Limb (tissue), 2 donors: ENCODE measurements at regions not wholly inside any gene's neighbourhood (a gene's known extent, or its start where the extent isn't known, plus 50 kb on each side); places are given as distances from the start of the nearest gene placed in this dataset.
A peak's percentile ranks its signal among the peaks of the same experiment; 100 is the strongest.

Experiments
- DNase-seq, 2 donors: peaks; one replicate each; pipeline ENCODE4 v3.0.0-alpha.2; 2016; ENCODE audit errors: extremely low spot score in 2 of 2

DNA sequence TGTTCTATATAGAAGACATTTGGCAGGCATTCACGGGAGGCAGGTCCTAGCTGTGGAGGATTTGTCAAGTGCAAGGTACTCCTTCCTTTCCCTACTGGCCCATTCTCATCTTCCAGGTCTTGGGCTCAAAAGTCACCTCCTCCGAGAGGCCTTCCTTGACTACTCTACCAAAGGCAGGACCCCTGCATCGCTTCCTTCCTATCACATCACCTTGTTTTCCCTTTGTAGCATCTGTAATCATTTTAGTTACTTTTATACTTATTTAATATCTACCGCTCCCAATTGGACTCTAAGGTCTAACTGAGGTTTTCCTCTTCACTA, 296.8 kb upstream of the KAZN start:
- DNase-seq = no peak

DNA sequence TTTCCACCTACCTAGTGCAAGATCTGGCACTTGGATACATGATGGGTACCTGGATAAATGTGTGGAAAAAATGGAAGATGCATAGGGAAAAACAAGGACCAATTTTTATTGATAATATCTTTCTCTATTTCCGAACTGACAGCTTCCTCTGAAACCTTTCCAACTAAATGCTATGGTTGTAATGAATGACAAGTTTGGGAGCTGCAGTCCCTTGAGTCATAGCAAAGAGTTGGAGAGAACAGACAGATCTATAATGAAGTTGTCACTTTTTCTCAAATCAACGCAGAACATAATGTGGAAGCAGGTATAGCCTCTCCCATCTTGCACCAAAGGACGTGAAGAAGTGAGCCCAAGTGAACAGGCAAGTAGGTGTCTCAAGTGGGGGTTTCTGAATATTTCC, 296.5 kb upstream of the KAZN start:
- no peak for DNase-seq

DNA sequence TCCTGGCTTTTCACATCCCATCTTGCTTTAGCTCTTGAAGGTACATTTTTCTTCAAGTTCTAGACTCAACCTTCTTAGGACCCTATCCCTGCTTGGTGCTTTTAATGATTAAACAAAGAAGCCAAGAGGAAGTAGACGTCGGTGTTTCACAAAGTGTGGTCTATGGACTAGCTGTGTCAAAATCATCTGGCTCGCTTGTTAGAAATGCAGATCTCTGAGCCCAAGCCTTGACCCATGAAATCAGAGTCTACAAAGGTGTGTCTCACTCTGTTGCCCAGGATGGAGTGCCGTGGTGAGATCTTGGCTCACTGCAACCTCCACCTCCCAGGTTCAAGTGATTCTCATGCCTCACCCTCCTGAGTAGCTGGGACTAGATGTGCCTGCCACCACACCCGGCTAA, 295.5 kb upstream of the KAZN start:
- no peak for DNase-seq

DNA sequence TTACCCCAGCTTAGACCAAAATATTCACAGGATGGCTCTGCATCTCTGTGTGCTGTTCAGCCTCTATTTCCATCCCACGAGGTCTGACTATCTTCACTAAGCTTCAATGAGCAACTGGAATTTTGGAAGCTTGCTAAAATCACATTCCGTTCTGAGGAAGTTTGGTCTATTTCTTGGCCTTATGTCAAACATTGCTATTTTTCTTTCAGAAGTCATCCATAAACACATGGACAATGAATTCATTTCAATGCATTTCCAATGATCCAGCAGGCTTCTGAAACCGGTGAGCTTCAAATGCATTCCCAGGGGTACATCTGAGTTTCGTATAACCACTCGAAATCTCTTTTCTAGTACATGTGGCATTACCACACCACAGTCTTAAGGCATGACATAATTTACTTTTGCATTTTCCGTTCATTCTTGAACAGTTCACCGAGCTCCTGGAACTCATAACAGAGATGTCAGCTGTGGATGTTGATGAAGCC, 294.1 kb upstream of the KAZN start:
- DNase-seq = peak in 1 of 2 donors; percentile 86

DNA sequence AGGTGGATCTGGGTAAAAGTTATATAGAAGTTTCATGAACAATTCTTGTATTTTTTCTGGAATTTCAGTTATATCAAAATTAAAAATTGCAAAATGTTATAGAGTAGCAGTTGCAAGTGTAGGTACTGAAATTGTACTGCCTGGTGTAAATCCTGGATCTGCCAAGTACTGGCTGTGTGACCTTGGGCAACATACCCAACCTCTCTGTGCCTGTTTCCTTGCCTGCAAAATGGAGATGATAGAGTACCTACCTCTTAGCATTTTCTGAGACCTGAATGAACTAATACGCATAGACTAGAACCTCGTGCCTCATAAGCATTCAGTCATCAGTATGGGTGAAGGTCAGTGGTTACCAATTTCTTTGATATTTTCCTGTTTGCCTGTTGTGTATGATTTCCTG, 290.0 kb upstream of the KAZN start:
- no peak for DNase-seq

DNA sequence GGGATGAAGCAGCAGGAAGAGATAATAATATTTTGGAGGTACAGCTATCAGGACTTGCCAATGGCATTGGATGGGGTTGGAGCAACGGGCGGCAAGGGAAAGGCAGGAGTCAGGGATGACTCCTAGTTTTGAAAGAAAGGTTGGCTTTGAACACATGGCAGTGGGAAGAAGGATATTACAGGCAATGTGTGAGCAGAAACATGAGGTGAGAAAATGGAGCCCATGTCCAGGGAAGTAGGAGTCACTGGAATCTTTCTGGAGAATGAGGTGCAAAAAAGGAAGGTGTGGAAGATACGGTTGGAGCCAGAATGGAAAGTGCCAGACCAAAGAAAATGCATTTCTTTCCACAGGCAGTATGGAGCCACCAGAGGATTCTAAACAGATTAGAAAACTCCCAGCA, 288.5 kb upstream of the KAZN start:
- DNase-seq = no peak

DNA sequence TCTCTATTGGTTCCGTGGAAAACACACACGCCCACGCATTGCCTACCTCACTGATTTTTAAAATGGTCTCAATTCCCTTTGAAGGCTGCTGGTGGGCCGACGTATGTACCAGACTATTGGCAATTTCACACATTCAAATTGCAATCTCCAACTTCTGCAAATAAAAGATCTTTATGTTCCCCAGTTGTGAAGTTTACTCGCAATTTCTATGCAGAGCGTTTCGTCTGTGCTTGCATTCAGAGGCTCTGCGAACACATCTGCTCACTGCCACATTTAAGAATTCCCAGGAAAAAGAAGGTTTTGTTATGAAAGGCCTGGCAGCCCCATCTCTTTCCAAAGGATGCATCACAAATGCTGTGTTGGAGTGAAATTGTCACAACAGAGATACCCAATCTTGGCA, 288.0 kb upstream of the KAZN start:
- DNase-seq = no peak

DNA sequence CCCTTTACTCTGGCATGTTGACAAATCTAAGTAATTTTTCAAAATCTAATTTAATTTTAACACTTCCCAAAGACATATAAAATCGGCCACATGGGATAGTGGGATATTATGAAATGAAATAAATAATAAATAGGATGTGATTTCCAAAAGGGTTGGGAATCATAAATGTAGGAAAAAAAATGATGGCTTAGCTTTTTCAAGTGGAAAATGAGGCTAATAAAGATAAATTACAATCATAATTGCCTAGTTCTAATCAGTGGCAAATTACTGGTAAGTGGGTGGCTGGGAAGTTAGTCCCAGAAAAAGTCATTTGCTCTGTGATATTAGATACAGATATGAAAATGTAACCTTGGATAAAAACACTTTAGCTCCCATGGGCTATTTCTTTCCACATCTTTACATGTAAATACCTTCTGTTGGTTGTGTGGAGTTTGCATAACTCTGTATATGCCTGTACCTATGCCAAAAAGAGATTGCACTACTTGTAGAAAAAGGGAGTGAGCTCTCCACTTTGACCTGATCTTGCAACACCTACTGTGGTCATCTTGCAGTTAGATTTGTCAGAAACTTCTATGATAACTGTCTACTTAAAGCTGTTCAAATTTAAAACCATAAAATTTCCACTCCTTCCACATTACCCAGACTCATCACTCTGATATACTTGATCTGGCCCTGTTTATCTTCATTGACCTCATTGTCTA, 284.6 kb upstream of the KAZN start:
- no peak for DNase-seq

DNA sequence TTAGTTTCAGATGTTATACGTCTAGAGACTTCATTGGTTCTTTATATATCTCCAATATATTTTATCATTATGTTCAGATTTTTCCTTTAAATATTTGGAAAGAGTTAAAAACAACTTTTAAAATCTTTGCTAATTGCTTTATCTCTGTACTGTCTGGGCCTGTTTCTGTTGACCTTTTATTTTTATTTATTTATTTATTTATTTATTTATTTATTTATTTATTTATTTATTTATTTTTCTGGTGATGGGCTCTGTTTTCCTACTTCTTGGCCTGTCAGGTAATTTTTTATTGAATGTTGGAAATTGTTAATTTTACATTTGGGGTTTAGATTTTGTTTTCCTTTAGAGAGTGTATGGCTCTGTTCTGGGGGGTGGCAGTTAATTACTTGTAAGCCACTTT, 279.7 kb upstream of the KAZN start:
- DNase-seq = no peak

DNA sequence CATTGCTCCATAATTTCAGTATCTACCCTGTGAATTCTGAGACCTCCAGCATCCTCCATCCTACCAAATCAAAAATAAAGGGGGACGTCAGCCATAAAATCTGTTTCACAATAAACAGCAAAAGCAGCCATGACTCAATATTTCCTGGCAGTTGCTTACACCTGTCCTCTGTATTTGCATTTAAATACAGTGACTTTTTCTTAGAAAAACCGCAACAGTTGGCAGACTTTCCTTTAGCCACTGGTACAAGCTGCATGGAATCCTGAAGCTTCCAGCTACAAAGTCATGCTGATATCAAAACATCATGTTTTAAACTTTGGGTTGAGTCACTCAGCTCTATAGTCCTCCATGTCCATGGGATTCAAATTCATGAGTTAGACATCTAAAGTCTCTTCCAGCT, 278.0 kb upstream of the KAZN start:
- no peak for DNase-seq

DNA sequence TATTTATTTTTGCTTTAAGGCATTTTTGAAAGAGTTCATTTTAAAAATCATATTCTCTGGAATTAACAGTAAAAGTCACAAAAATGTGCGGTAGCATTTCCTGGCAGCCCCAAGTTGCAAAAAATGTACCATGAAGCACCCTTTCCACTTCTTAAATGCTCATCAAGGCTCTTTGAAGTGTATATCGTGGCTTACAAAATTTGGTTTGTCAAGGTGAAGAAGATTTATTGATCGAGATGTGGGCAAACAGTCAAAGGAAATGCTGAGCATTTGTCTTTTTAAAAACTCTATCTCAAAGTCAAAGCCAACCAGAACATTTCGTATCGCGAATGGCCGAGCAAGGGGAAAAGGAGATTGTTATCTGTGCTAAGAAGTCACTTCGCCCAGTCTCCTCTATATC, 277.5 kb upstream of the KAZN start:
- no peak for DNase-seq

DNA sequence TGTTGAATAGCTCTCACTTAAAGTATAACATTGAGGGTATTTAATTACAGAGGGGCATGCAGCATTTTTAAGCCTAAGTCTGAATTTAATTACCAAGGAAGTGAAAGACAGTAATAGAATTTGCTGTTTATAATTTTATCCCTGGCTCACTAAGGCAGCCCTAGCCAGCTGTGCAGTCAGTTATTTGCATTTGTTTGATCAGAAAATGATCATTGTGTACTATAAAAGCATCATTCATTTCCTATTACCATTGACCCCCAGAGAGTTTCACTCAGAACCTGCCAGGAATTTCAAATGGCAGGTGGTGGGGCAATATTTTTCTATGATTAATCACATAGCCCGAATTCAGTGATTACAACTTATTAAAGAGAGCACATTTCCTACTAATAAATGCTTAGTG, 277.1 kb upstream of the KAZN start:
- no peak for DNase-seq

DNA sequence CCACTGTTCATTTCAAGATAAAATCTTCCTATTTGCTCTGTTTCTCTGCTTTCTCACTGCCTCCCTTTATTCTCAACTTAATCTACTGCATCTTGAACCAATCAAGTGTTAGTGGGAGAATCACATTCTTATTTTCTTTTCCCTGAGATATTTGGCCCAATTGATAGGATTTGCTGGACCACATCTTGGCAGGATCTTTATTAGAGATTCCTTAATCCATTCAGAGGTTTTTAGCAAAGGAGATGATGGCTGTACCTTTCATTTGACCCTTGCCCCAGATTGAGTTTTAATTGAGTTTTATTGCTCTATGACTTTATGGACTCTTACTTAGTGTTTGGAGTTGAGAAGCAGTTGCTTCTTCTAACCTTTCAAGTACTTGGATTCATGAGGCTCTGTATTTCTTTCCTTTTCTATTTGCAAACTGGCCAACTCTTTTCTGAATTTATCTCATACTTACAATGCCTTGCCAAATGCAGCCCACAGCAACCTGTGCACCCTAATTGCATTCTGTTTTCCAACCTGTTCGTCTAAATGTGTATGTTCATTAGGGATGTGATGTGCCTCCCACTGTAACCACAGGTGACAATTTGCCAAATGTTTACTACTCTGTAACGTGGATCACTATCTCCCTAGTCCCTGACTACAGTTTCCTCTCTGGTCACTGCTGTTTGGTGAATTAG, 274.8 kb upstream of the KAZN start:
- DNase-seq = no peak

DNA sequence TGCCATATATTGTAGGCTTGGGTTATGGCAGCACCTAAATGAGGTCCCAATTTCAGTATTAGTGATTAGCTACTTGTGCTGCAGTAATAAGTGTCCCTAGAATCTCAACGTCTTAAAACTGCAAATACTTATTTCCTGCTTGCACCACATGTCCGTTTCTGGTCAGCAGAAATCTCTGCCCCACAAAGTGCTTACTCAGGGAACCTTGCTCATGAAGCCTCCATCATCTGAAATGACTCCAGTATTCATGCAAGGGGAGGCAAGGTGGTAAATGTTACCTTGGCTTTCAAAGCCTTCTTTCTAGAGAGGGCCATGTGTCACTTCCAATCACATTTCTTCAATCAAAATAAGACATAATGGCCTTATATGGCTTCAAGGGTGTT, 274.2 kb upstream of the KAZN start:
- DNase-seq = no peak

DNA sequence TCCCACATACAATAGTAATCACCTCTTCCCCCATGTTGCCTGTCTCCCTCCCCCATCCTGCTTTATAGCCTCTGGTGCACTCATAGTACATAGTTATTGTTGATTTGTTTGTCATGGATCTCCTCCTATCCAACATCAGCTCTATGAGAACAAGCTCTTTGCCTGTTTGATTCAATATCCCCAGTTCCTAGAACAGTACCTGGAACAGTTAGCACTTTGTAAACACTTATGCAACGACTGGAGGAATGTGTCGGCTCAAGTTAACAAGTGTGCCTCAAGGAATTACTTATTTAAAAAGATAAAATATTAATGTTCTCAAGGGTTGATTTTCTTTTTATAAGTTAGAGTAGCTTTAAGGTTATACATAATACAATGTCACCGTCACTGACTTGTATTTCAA, 271.6 kb upstream of the KAZN start:
- DNase-seq = no peak

DNA sequence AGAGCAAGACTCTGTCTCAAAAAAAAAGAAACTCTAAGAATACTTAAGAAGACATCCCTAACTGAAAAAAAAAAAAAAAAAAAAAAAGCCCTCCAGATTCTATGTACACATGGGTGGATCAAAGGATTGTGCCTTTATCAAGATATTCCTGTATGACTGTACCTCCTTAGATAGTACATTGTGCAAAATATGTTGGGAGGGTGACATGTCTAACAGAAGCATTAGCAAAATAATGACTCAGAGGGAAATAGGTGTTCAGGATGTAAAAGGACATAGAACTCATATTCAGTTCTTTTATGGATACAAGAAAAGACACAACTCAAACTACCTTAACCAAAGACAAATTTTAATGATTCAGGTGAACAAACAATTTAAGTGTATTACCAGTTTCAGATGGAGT, 269.8 kb upstream of the KAZN start:
- DNase-seq = no peak

DNA sequence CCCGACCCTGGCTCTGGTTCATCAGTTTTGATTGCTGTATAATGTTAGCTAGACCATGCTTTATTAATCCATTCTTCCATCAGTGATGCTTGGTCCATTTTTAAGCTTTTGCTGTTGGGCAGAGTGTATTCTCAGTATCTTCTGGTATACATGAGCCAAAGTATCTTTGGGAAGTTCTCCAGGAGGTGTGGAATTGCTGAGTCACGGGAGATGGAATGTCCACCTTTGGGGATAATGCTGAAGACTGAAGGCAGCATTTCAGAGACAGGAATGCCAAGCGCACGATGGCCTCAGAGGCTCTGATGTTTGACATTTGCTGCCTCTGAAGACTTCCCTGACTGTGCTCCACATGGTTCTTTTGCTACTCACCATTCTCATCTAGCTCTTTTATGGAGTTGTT, 266.3 kb upstream of the KAZN start:
- no peak for DNase-seq

DNA sequence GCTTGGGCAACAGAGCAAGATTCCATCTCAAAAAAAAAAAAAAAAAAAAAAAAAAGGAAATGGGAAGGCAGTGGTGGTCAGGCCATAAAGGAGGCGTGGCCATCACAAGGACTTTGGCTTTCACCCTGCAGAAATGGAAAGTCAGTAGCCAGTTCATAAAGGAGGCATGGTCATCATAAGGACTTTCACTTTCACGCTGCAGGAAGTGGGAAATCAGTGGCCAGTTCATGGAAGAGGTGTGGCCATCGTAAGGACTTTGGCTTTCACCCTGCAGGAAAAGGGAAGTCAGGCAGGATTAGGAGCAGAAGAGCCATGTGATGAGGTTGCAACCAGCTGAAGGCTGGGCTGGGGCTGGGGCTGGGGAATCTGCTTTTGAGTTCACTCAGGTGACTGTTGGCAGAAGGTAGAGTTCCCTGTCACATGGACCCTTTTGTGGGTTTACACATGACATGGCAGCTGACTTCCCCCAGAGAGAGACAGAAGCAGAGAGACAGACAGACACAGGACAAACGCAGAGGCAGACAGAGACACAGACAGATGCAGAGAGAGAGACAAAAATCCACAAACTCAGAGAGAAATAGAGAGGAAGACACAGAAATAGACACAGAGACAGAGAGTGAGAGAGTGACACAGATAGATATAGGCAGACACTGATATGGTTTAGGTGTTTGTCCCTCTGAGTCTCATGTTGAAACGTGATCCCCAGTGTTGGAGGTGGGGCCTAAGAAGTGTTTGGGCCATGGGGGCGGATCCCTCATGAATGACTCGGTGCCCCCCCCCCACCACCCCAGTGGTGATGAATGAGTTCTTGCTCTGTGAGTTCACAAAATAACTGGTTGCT, 263.9 kb upstream of the KAZN start:
- DNase-seq = no peak

DNA sequence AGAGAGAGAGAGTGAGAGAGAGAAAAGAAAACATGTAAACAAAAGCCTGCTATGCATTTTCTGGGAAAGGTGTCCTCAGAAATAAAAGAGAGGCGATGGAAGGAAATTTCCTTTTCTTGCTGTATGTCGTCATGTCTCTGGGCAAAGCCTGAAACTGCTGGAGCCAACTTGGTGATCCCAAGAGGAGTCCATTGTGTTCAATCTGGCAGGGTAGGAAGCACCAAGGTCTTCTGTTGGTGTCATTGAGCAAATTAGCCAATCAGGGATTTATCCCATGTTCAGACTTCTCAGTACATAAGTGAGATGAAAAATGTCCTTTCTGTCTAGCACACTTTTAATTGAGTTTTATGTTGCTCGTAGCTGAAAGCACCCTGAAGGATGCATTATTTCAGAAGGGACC, 260.0 kb upstream of the KAZN start:
- no peak for DNase-seq

DNA sequence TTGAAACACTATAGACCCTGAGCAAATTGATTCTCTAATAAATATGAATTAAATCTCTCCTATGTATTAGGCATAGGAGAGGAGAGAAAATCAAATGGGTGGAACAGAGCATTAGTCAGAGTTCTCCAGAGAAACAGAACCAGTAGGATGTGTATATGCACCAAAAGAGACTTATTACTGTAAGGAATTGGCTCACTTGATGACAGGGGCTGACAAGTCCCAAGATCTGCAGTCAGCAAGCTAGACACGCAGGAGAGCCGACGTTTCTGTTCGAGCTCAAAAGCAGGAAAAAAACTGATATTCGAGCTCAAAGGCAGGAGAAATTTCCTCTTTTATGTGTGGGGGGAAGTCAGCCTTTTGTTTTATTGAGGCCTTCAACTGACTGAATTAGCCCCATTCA, 259.2 kb upstream of the KAZN start:
- DNase-seq = no peak

DNA sequence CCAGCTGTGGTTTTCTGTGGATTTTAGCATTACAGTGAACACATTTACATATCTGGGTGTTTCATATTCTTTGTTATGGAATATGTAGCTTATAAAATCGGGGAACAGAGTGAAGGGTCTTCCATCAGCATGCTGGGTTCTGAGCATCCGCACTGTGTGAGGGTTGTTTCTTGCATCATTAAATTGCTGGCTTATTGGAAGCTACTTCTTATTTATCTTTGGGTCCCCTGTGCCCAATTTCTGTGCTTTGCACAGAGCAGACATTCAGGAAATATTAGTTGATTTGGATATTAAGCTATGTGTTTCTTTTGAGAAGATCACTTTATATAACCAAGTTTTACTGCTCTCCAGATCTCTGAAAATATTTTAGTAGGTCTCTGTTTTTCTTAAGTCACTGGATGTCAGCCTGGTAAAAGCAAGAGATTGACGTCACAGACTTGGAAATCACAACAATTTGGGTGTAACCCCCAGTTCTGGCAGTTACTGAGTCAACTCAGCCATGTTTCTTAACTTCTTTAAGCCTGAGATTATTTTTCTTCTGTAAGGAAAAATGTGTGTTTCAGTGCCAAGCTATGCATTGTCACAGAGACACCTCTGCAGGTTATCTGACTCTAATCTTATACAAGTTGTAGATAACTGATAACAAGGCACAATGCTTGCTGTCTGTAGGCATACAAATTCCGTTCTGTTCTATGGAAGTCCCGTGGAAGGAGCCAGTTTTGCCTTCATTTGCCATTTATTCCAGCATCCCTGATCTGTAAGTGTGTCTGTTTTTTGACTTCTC, 258.3 kb upstream of the KAZN start:
- DNase-seq = peak in 1 of 2 donors; percentile 44

DNA sequence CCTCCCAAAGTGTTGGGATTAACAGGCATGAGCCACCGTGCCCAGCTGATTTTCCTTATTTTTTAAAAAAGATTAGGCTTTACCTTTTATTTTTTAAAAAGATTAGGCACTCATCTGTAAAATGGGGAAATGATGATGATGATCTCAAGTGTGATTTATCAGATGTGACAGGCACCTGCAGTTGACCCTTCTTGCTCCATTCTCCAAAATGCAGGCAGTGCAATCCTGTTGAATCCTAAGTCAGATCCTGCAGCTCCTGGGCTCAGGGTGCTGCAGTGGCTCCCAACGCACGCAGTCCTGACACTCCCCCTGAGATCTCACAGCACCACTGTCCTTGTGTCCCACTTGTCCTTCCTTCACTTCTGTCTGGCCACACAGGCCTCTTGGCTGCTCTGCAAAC, 257.3 kb upstream of the KAZN start:
- no peak for DNase-seq
